DMS79 (cell line): ENCODE measurements at regions not wholly inside any gene's neighbourhood (a gene's known extent, or its start where the extent isn't known, plus 50 kb on each side); places are given as distances from the start of the nearest gene placed in this dataset.

ENCODE experiments used
- DNase-seq: peaks from one replicate; lab custom pipeline; 2025; lab: John Stamatoyannopoulos, UW

GRCh38 chr18:45168866-45169600, 446.2 kb upstream of the SLC14A2 start:
- no peak for DNase-seq

- no peak for DNase-seq
These were observed 445.7 kb upstream of the SLC14A2 start for GRCh38 chr18:45169610-45170009.

GRCh38 chr18:45171679-45172191, 443.5 kb upstream of the SLC14A2 start:
- DNase-seq, result no peak

- no peak for DNase-seq
These were observed 441.9 kb upstream of the SLC14A2 start for GRCh38 chr18:45173327-45173726.

GRCh38 chr18:45173799-45174519, 441.3 kb upstream of the SLC14A2 start:
- DNase-seq, result no peak

- no peak for DNase-seq
These were observed 440.6 kb upstream of the SLC14A2 start for GRCh38 chr18:45174629-45175136.

- peak; percentile 90 for DNase-seq
These were observed 439.8 kb upstream of the SLC14A2 start for GRCh38 chr18:45175511-45175910.

- DNase-seq, result no peak
These were observed 428.4 kb upstream of the SLC14A2 start for GRCh38 chr18:45186832-45187231.

GRCh38 chr18:45191795-45192194, 423.5 kb upstream of the SLC14A2 start:
- DNase-seq, result no peak

- peak; percentile 93 for DNase-seq
These were observed 417.7 kb upstream of the SLC14A2 start for GRCh38 chr18:45197526-45197970.

- no peak for DNase-seq
These were observed 416.8 kb upstream of the SLC14A2 start for GRCh38 chr18:45198526-45198925.

GRCh38 chr18:45201029-45201428, 414.2 kb upstream of the SLC14A2 start:
- no peak for DNase-seq

- no peak for DNase-seq
These were observed 413.8 kb upstream of the SLC14A2 start for GRCh38 chr18:45201489-45201888.

GRCh38 chr18:45202061-45202460, 413.2 kb upstream of the SLC14A2 start:
- no peak for DNase-seq

GRCh38 chr18:45203677-45204076, 411.6 kb upstream of the SLC14A2 start:
- DNase-seq, result no peak

- DNase-seq, result no peak
These were observed 407.9 kb upstream of the SLC14A2 start for GRCh38 chr18:45207328-45207727.

- no peak for DNase-seq
These were observed 407.1 kb upstream of the SLC14A2 start for GRCh38 chr18:45208164-45208563.

GRCh38 chr18:45212181-45213039, 402.9 kb upstream of the SLC14A2 start:
- no peak for DNase-seq

GRCh38 chr18:45213040-45213333, 402.3 kb upstream of the SLC14A2 start:
- no peak for DNase-seq

GRCh38 chr18:45218436-45218835, 396.8 kb upstream of the SLC14A2 start:
- DNase-seq, result no peak

GRCh38 chr18:45221363-45221762, 393.9 kb upstream of the SLC14A2 start:
- DNase-seq, result no peak

GRCh38 chr18:45222180-45222579, 393.1 kb upstream of the SLC14A2 start:
- DNase-seq, result no peak
